Loucy (cell line): ENCODE measurements at regions not wholly inside any gene's neighbourhood (a gene's known extent, or its start where the extent isn't known, plus 50 kb on each side); places are given as distances from the start of the nearest gene placed in this dataset.

ENCODE experiments used
- H2AFZ ChIP-seq: fragments of 200-600 bp; sonication (generic); 2 replicates; pipeline ENCODE4 v1.6.0; 2016; ENCODE audit warnings: antibody characterized with exemption, mild to moderate bottlenecking, low read length, moderate library complexity
- H3F3A ChIP-seq: fragments of 200-600 bp; 2 replicates; pipeline ENCODE4 v1.6.0; 2016; ENCODE audit warnings: antibody characterized with exemption, low read depth, mild to moderate bottlenecking
- H3K27me3 ChIP-seq: fragments of 200-600 bp; sonication (generic); 2 replicates; pipeline ENCODE4 v1.6.1; 2014; ENCODE audit warnings: low read length, mild to moderate bottlenecking; ENCODE audit not compliant: insufficient read depth, poor library complexity, severe bottlenecking
- H3K36me3 ChIP-seq: fragments of 200-600 bp; sonication (generic); 2 replicates; pipeline ENCODE4 v1.6.1; 2016; ENCODE audit warnings: low read length; ENCODE audit not compliant: insufficient read depth
- H3K4me1 ChIP-seq: fragments of 200-600 bp; sonication (generic); 2 replicates; pipeline ENCODE4 v1.5.1; 2014; ENCODE audit warnings: low read length, mild to moderate bottlenecking; ENCODE audit not compliant: insufficient read depth, poor library complexity, severe bottlenecking
- H3K4me2 ChIP-seq: fragments of 200-600 bp; sonication (generic); 2 replicates; pipeline ENCODE4 v1.6.0; 2014; ENCODE audit warnings: antibody characterized with exemption, low read length, low read depth, mild to moderate bottlenecking; ENCODE audit not compliant: poor library complexity, severe bottlenecking
- H3K4me3 ChIP-seq: fragments of 200-600 bp; sonication (generic); 2 replicates; pipeline ENCODE4 v1.5.1; 2014; ENCODE audit warnings: low read length, mild to moderate bottlenecking, mixed read lengths; ENCODE audit not compliant: poor library complexity, severe bottlenecking
- H3K79me2 ChIP-seq: fragments of 200-600 bp; sonication (generic); 2 replicates; pipeline ENCODE4 v1.6.1; 2014; ENCODE audit warnings: low read length; ENCODE audit not compliant: insufficient read depth
- H3K9ac ChIP-seq: fragments of 200-600 bp; sonication (generic); 2 replicates; pipeline ENCODE4 v1.6.0; 2014; ENCODE audit warnings: mild to moderate bottlenecking, low read depth, low read length, moderate library complexity; ENCODE audit not compliant: poor library complexity, severe bottlenecking
- H3K9me2 ChIP-seq: fragments of 200-600 bp; sonication (generic); replicated peaks from 2 replicates; pipeline ENCODE4 v1.6.1; 2016; ENCODE audit warnings: low read depth, low read length, mixed read lengths
- H3K9me3 ChIP-seq: fragments of 200-600 bp; sonication (generic); 2 replicates; pipeline ENCODE4 v1.6.1; 2014; ENCODE audit warnings: mild to moderate bottlenecking, antibody characterized with exemption, low read length, low read depth; ENCODE audit not compliant: insufficient read depth
- H4K20me1 ChIP-seq: fragments of 200-600 bp; sonication (generic); 2 replicates; pipeline ENCODE4 v1.6.0; 2014; ENCODE audit warnings: antibody characterized with exemption, low read length, mild to moderate bottlenecking; ENCODE audit not compliant: insufficient read depth, poor library complexity, severe bottlenecking
- EZH2phosphoT487 ChIP-seq: fragments of 200-600 bp; IDR thresholded peaks from 2 replicates; pipeline ENCODE4 v1.6.1; 2018; ENCODE audit warnings: antibody characterized with exemption, mild to moderate bottlenecking, moderate library complexity, borderline replicate concordance
- TF ChIP-seq, protein P1 (sequence below): fragments of 200-600 bp; sonication (generic); conservative IDR thresholded peaks from 2 replicates; pipeline ENCODE4 v1.5.1; 2014; ENCODE audit warnings: mild to moderate bottlenecking, antibody characterized with exemption, low read length

DNA sequence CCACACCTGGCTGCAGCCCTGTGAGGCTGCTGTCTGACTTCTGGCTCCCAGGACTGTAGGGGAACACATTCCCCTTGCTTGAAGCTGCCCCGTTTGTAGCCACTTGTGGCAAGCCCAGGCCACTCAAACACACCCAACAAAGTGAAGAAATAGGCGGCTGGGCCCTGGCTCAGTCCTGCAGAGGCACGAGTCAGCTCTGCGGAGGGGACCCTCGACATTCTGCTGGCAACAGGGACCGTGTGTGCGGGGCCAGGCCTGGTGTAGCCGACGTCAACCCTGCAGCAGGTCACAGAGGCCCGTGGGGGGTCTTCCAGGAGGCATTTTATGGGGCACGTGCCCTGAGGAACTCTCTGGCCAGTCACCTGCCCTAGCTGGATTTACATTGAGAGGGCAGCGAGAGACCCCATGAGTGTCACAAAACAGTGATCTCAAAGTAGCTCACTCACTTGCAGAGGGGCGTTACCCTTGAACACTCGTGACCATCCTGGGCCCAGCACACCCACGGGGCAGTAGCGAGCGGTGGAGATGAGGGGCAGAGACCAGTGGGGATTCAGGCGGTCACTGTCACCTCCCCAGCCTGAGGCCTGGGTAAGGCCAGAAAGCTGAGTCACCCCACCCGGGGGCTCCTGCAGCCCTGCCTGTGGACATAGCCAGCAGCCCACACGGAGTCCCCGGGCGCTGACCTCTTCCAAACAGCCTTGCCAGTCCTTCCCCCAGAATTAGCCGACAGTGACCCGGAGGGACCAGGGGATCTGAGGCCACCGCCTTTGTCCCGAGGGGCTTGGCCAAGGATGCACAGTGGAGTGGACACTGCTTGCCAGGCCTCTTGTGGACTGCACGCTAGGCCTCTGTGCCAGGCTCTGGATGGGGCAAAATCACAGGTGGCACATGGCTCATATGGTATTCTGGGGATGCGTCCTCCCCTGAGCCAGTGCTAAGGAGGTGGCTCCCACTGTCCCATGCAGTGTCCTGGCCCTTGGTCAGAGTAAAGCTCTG is 139.5 kb downstream of the CTTN start:
- TF ChIP-seq EZH2phosphoT487, result no peak
- TF ChIP-seq, protein P1, sequence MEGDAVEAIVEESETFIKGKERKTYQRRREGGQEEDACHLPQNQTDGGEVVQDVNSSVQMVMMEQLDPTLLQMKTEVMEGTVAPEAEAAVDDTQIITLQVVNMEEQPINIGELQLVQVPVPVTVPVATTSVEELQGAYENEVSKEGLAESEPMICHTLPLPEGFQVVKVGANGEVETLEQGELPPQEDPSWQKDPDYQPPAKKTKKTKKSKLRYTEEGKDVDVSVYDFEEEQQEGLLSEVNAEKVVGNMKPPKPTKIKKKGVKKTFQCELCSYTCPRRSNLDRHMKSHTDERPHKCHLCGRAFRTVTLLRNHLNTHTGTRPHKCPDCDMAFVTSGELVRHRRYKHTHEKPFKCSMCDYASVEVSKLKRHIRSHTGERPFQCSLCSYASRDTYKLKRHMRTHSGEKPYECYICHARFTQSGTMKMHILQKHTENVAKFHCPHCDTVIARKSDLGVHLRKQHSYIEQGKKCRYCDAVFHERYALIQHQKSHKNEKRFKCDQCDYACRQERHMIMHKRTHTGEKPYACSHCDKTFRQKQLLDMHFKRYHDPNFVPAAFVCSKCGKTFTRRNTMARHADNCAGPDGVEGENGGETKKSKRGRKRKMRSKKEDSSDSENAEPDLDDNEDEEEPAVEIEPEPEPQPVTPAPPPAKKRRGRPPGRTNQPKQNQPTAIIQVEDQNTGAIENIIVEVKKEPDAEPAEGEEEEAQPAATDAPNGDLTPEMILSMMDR, result no peak
- Histone ChIP-seq H3K9ac (no peak overlapping the region), H3K36me3 (no peaks in the 10 kb centered on the region), H3K9me3 (peaks cover 21% of the 10 kb centered on the region; the same call in 1 of the 2 replicates), H3K4me2 (no peak overlapping the region), H4K20me1 (no peaks in the 10 kb centered on the region), H3K27me3 (no peaks in the 10 kb centered on the region), H3K4me1 (no peaks in the 10 kb centered on the region), H3F3A (no peaks in the 10 kb centered on the region), H2AFZ (no peak overlapping the region), H3K79me2 (no peaks in the 10 kb centered on the region), H3K9me2 (no peaks in the 10 kb centered on the region), H3K4me3 (no peak overlapping the region)

DNA sequence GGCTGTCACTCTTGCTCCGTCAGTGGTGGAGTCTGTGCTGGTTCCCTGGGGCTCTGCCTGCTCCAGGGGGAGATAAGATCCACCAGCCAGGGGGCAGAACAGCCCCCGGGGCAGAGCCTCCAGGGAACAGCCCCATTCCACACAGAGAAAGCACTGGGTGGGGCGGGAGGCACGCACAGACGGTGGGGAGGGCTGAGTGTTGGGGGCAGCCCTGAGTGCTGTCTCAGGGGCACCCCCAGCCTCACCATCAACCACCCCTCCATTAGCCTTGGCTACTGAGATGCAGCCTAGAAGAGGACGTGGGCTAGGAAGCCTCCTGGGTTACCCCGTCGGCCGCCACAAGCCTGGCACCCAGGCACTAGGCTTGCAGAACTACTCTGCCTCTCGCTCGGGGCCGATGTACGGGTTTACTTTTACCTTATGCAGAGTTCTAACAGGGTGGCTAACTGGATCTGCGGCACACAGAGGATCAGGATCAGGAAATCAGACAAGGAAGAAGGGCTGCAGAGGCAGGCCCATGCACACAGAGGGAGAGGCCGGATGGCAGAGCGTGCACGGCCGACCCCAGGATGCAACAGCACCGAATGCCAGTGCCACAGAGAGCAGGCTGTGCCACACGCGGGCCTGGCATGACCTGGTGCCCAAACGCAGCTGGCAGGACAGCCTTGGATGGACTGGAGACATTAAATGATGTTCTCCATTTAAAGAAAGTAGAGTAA is 140.5 kb downstream of the CTTN start:
- no peaks in the 10 kb centered on the region for H3K27me3 ChIP-seq
- H3K36me3 ChIP-seq, result no peaks in the 10 kb centered on the region
- peaks cover 21% of the 10 kb centered on the region; the same call in 1 of the 2 replicates for H3K9me3 ChIP-seq
- TF ChIP-seq, protein P1, result no peak
- no peak for TF ChIP-seq EZH2phosphoT487
- no peak overlapping the region for H3K9ac ChIP-seq
- no peak overlapping the region for H3K4me3 ChIP-seq
- no peaks in the 10 kb centered on the region for H3K9me2 ChIP-seq
- no peaks in the 10 kb centered on the region for H3K79me2 ChIP-seq
- no peaks in the 10 kb centered on the region for H4K20me1 ChIP-seq
- no peaks in the 10 kb centered on the region for H3F3A ChIP-seq
- no peak overlapping the region for H2AFZ ChIP-seq
- no peaks in the 10 kb centered on the region for H3K4me1 ChIP-seq
- H3K4me2 ChIP-seq, result no peak overlapping the region

DNA sequence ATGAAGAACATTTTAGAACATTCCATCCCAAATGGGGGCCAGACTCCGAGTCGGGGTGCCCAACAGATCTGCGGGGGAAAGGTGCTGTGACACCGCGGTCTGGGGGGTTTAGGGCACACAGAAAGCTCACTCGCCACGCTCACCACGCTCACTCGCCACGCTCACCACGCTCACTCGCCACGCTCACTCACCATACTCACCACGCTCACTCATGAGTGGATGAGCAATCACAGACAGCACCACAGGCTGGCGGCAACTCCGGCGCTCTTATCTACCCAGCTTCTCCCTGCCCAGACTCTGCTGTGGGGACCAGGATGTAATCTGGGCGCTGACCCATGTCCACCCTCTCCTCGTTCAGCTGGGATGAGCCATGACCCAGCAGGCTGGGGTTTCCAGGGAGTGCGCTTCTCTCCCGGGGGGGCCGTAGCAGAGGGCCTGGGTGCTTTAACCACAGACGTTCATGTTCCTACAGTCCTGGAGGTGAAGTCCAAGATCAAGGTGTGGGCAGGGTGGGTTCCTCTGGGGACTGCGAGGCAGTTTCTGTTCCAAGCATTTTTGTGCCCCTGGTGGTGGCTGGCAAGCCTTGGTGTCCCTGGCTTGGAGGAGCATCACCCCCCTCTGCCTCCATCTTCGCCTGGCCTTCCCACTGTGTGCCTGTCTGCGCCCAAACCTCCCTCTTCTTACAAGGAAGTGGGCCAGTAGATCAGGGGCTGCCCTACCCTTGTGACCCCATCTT is 141.2 kb downstream of the CTTN start:
- Histone ChIP-seq H3K79me2 (no peaks in the 10 kb centered on the region), H3K4me3 (no peak overlapping the region), H3F3A (no peaks in the 10 kb centered on the region), H3K9me3 (peaks cover 21% of the 10 kb centered on the region; the same call in 1 of the 2 replicates), H3K4me2 (no peak overlapping the region), H3K4me1 (no peaks in the 10 kb centered on the region), H3K36me3 (no peaks in the 10 kb centered on the region), H4K20me1 (no peaks in the 10 kb centered on the region), H3K9ac (no peak overlapping the region), H3K27me3 (no peaks in the 10 kb centered on the region), H3K9me2 (no peaks in the 10 kb centered on the region), H2AFZ (no peak overlapping the region)
- TF ChIP-seq, protein P1, result no peak
- no peak for TF ChIP-seq EZH2phosphoT487
